Jurkat, Clone E6-1 (cell line): ENCODE measurements at regions not wholly inside any gene's neighbourhood (a gene's known extent, or its start where the extent isn't known, plus 50 kb on each side); places are given as distances from the start of the nearest gene placed in this dataset.
"Not testable (repeated sequence)": the region's sequence is repeated elsewhere in the genome, so short reads cannot be mapped to it uniquely, and the experiment has no call there.

Experiments
- DNase-seq: peaks from one replicate; pipeline ENCODE4 v3.0.0-alpha.2; 2011; ENCODE audit warnings: low read depth, low spot score
- H3K4me3 ChIP-seq: 2 replicates; pipeline ENCODE4 v1.5.1; 2011; ENCODE audit warnings: mild to moderate bottlenecking, low read length, control low read depth, moderate library complexity

DNA sequence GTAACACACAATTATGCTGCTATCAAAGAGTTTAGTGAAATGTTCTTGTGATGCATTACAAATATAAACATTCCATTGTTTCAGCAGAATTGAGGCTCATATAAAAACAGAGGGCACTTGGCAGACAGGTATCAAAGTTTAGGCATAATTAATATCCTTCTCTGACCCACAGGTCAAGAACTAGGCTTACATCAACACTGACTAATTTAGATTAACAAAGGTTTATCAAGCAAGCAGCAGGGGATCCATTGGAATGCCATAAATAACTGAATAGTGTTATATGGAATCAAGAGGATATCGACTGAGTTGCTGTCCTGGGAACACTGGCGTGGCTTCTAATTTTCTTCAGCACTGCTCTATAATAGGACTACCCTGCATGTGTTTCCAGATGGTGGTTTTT is 414.5 kb upstream of the ARRDC3 start:
- DNase-seq, result no peak

DNA sequence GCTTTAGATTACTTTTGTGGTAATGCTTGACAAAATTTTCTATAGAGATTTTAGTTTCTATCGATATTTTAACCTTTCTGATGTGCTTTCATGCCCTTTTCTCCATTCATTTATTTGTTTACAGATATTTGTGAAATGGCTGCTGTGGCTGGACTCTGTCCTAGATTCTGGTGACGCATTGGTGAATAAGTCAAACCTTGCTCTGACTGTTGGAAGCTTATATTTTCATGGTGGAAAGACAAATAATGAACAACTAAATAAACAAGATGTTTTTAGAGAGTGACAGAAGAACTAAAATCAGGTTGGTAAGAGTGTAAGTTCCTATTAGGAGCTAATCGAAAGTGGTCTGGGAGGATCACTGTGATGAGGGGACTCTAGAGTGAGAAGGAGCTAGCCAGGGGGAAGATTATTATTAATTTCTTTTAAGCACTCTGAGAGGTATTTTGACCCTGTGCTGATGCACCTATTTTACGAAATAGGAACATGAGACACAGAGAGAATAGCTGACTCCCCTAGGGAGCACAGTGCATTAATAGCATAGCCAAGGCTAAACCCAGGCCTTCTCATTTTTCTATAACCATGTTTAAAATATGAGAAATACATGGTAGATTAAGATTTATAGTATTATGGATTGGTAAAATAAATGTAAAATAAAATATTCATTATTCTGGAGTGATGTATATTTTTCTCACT is 411.9 kb upstream of the ARRDC3 start:
- no peak overlapping the region for H3K4me3 ChIP-seq
- DNase-seq, result no peak

More for the DNA sequence above, 414.5 kb upstream of the ARRDC3 start:
- no peak overlapping the region for H3K4me3 ChIP-seq

DNA sequence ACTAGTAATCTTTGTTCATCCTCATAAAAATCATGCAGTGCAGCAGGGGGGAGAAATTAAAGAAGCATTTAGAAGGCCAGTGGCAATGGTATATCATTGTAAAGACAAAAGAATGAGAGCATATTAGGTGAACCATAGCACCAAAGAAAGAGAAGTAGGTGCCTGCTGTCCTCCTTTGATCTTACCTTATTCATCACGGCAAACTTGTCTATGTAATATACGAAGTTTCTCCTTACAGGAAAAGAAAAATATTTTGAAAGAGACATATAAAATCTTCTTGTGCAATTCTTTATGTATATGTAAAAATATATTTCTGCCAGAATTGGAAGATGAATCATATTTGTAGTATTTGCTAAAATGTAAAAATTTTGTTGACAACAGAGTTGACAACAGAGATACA is 411.3 kb upstream of the ARRDC3 start:
- no peak for DNase-seq

DNA sequence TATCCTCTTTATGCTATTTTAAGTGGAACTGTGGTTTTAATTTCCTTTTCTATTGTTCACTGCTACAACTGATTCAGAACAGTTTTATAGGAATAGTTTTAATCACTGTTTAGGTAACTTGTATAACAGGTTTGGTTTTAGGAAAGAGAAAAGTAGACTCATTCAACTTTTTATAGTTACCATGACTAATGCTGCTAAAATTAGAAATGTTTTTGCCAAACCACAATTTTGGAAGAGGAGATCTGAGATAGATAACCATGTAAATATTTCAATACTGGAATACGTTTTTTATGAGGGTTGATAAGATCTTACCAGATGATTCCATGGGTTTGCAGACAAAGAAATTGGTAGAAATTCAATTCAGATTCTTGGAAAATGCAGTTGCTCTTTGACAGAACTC is 404.6 kb upstream of the ARRDC3 start:
- no peak overlapping the region for H3K4me3 ChIP-seq
- DNase-seq, result no peak

More for the DNA sequence above, 411.3 kb upstream of the ARRDC3 start:
- no peak overlapping the region for H3K4me3 ChIP-seq

DNA sequence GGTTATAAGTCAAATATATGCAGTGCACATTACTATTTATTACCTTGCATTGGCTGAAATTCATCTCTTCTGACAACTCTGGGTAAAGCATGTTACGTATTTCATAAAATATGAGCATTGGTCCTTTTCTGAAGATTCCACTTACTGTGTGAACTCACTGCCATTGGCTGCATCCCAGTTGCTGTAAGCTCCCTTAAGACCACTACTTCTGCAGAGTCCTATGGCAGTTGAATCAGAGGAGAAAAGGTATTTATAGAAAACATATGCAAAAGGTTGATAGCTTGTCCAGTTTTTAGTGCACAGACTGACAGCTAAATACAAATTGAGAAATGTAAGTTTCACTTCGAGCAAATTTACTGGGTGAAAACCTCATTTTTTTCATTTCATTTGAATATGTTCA is 394.6 kb upstream of the ARRDC3 start:
- H3K4me3 ChIP-seq, result no peak overlapping the region
- DNase-seq, result no peak

DNA sequence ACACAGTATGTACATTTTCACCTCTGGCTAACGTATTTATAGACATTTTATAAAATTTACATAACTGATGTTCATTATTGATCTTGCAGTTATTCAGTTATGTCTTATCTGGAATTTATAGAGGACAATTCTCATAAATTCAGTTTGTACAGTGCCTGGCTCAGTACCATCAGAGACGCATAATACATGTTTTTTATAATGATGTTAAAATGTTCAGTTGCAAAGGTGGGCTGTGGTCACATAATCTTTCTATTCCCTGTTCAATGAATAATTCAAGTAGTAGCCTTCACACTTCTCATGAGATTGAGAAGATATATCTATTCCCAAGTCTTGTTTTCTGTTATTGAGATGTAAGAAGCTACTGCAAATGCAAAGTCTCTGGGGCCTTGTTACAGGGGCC is 393.1 kb upstream of the ARRDC3 start:
- no peak overlapping the region for H3K4me3 ChIP-seq
- DNase-seq, result no peak

DNA sequence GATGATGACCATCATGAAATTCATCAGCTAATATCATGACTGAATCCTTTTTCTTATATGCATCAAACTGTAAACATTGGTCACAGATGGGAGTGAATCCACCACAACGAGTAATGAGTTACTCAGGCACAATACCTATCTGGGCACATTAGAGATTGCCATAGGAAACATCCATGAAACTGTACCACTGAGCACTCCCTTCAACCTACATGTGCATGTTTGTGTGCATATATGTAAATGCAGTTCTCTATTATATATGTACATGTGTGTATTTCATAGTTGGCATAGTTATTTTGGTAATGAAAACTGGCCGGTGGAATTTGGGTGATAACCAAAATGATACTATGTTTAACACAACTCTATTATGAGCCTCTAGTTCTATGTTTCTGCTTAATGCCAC is 387.3 kb upstream of the ARRDC3 start:
- H3K4me3 ChIP-seq, result no peak overlapping the region
- no peak for DNase-seq

DNA sequence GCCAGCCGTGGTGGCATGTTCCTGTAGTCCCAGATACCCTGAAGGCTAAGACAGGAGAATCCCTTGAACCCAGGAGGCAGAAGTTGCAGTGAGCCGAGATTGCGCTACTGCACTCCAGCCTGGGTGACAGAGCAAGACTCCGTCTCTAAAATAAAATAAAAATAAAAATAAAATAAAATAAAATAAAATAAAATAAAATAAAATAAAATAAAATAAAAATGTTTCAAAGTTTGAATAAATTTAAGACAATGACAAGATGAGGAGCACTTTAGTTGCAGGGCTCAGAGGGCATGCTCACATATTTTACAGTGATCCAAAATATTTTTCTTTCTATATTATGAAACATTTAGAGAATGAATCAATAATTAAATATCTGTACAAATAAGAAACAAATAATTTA is 374.3 kb upstream of the ARRDC3 start:
- H3K4me3 ChIP-seq, DNase-seq: not testable (repeated sequence)

DNA sequence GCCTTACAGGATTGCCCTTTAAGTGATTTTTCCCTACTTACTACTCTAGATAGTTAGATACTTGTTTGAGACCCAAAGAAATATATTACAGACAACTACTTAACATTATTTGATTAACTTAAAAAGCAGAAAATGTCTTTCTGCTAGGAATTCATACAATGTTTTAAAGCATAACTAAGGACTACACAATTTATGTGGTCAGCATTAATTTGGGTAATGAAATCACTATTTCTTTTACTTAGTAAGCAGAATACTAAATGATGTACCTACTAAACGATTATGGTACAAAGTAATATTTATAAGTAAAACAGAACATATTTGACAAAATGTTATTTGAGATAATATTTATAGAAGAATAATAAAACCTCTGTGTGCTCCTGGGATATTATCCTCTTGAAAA is 371.9 kb upstream of the ARRDC3 start:
- DNase-seq, result no peak

DNA sequence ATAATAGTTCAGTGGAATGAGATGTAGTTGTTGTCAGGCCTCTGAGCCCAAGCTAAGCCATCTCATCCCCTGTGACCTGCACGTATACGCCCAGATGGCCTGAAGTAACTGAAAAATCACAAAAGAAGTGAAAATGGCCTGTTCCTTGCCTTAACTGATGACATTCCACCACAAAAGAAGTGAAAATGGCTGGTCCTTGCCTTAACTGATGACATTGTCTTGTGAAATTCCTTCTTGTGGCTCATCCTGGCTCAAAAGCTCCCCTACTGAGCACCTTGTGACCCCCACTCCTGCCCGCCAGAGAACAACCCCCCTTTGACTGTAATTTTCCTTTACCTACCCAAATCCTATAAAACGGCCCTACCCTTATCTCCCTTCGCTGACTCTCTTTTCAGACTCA is 361.4 kb upstream of the ARRDC3 start:
- DNase-seq, H3K4me3 ChIP-seq: not testable (repeated sequence)

More for the DNA sequence above, 371.9 kb upstream of the ARRDC3 start:
- H3K4me3 ChIP-seq, result no peak overlapping the region

DNA sequence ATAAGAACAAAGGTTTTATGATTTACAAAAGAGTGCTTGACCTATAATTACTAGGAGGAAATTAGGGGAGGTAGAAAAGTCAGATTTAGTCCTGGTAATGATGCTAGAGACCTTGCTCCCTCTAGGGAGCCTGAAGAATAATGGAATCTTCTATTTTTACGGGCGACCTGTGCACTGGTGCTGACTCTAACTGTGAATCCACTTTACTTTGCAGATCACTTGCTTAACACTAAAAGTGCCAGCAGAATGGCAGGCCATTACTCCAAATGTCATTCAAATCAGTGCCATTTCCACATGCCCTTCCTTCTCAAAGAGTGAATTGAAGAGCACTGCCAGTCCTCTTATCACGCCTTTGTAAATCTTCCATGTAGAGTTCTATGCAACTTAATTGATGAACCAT is 359.4 kb upstream of the ARRDC3 start:
- no peak overlapping the region for H3K4me3 ChIP-seq
- DNase-seq, result no peak

DNA sequence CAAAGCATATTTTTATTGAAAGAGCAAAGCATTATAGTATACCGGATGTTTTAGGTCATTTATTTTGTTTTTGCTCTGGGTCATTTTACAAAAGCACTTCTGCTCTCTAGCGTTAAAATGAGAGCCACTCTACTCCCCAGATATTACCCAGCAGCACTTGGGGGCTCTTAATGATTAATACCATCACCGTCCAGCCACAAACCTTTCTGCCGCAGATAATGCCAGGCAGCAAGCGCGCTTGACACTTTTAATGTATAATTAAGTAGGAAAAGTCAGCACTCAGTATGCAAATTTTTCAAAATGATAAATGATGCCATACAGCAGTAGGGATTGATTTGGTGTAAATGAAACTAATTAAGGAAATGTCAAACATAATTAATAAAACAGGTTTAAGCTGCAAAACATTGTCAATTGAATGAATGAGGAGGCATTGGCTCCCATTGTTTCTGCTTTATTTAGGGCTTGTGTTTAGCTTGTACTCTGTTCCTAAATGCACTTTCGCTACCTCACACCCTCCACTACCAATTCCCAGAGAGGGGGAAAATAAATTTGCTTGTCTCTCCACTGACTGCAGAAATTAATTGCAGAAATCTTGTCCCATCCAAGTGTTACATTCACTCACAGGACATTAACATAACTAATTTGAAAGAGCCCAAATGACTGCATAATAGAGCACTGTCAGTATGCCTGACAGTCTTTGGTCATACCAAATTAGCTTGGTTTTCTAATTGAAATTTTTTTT is 358.8 kb upstream of the ARRDC3 start:
- no peak for DNase-seq
- no peak overlapping the region for H3K4me3 ChIP-seq

DNA sequence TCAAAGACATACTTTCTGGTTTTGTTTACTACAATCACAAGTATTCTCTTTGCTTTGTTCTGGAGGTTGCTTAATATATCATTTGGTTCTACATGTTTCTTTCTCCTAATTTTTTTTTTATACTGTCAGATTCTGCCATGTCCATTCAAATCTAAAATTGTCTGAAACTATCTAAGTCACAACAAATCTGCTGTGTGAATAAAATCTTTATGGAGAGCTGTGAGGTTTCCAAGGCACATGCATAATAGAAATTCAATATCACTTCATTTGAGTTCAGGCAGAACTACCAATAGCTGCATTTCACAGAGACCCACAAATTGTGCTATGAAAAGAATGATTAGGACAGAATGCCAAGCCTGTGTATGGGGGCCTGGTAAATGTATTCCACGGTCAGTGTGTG is 346.9 kb upstream of the ARRDC3 start:
- no peak overlapping the region for H3K4me3 ChIP-seq
- DNase-seq, result no peak

DNA sequence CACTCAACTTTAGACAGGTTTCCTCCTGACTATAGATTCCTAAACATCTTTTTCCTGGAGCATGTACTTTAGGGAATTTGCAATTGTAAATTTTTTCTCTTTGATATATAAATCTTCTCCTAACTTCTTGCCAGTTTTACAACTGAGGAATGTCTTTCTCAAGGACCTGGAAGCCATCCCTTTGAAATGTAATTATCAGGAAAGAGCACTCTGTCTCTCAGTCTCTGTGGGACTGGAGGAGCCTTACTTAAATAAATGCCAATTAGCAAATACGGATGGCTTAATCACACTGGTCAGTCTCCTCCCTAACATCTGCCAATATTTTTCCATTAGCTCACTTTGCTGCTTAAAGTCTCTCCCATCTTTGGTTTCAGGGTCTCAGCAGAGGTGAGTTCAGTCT is 344.3 kb upstream of the ARRDC3 start:
- no peak overlapping the region for H3K4me3 ChIP-seq
- DNase-seq, result no peak

DNA sequence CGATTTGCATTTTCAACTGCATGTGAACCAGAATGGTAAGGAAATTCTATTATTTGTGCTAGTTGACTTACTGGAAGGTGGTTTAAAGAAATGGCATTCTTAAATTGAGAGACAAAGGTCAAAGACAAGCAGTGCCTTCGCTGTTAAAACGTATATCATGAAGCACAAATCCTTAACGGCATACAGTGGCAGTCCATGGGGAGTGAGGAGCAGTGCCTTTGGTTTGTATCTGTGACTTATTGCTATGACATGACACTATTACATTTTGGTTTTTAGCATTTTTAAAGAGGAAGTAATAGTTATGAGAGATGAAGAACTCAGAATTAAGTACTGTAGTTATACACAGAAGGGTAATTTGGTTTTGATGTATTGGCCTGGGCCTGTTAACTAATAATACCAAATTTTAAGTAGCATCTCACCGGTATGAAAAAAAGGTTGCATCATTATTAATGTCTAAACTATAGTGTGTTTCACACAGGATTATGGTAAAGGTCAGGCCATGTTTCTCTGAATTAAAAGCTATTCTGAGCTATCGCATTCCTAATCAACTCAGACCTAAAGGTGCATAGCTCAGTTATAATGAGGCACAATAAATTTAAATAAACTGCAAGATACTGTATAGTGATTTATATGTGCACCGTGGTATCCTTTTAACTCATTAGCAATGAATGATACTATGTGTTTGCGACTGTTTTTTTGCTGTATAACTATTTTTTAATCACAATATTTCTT is 339.8 kb upstream of the ARRDC3 start:
- H3K4me3 ChIP-seq, result no peak overlapping the region
- DNase-seq, result no peak

DNA sequence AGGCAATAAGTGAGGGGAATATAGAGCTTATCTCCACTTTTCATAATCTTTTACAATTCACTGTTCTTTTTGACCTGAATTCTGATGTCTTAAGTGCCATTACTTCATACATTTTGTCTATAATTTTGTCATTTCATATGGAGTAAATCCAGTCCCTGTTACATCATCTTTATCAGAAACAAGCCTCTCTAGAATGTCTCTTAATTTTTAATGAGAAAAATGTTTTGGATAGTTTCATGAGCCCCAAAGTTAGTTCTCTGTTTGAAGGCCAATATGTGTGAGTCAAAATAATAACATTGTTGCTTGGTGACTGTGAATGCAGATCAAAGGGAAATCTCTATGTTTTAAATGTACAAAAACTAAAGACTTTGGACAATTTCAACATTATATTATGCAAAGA is 329.6 kb upstream of the ARRDC3 start:
- no peak overlapping the region for H3K4me3 ChIP-seq
- DNase-seq, result no peak

DNA sequence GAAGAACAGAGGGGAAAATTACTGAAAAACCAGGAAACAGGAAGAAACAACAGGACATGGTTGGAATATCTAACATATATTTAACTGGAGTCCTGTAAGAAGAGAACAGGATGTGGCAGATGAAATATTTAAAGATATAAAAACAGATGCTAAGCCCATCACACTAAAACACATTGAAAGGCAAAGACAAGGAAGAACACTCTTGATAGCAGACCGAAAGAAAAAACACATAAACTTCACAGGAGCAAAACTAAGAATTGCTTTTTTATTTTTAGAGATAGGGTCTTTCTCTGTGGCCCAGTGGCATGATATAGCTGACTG is 324.4 kb upstream of the ARRDC3 start:
- no peak overlapping the region for H3K4me3 ChIP-seq
- DNase-seq, result no peak

DNA sequence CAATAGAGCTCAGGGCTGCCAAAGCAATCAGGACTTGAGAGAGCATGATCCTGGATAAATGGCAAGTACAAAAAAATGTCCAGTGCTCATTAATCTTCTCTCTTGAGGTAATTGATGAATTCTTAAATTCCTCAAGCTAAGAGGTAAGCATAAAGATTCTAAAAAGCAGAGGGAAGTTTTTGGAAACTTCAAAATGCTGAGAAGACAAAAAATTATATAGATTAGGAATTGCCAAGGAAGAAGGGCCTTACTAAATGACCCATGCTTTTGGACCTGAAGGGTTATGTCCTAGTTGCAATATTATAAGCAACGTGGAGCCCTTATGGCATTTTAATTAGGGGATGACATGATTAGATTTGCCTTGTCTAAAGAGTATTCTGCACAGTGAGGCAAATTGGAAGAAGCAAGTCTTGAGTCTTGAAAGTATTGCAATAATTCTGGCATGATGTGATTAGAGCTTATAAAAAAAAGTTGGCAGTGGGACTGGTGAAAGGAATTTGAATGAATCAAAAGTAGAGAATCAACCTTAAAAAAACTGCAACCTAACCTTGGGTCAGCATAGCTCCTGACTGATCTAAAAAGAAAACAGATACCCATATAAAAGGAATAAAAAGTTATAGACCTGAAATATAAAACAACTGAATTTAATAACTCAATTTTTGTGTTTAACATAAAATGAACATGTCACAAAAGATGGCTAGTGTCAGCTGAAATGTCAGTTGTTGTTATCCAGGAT is 323.8 kb upstream of the ARRDC3 start:
- DNase-seq, result no peak
- no peak overlapping the region for H3K4me3 ChIP-seq

DNA sequence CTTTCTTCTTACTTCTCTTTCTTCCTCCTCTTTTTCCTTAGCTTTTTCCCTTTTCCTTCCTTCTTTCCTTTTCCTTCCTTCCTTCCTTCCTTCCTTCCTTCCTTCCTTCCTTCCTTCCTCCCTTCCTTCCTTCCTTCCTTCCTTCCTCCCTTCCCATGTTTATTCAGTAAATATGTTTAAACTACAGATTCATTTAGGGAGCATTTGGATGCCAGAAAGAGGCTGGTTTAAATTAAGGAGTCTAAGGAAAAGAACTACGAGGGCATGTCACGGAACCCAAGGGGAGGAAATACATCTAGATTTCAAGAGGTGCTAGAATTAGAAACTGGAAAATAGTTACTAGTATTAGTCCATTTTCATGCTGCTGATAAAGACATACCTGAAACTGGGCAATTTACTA is 320.0 kb upstream of the ARRDC3 start:
- H3K4me3 ChIP-seq, result no peak overlapping the region
- no peak for DNase-seq

DNA sequence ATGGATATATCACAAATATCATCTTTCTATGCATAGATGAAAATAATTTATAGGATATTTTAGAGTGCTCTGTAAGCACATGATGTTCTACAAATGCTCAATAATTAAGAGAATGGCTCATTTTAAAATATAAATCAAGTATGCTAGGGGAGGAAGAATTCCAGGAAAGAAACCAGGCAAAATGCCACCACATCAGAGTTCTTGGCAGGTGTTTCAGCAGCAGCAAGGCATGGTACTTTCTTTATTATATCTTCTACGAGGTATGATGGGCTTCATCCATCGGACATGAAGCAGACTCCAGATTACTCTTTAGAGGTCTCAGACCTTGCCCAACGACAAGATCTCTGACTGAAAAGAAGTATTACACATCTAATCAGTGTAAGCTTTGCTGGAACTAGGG is 316.3 kb upstream of the ARRDC3 start:
- H3K4me3 ChIP-seq, result no peak overlapping the region
- DNase-seq, result no peak
